H9 (cell line): ENCODE measurements at regions not wholly inside any gene's neighbourhood (a gene's known extent, or its start where the extent isn't known, plus 50 kb on each side); places are given as distances from the start of the nearest gene placed in this dataset.

Experiments
- DNase-seq: peaks from one replicate; pipeline ENCODE4 v3.0.0-alpha.2; 2017
- H2AFZ ChIP-seq: one replicate; pipeline ENCODE4 v1.6.1; 2013; ENCODE audit warnings: mild to moderate bottlenecking, low read length, control low read depth, moderate library complexity
- H2AK5ac ChIP-seq: 2 replicates; pipeline ENCODE4 v1.6.1; 2013; ENCODE audit warnings: low read length, control low read depth, mixed read lengths; ENCODE audit not compliant: insufficient read length
- H2BK120ac ChIP-seq: one replicate; pipeline ENCODE4 v1.6.1; 2013; ENCODE audit warnings: low read depth, mild to moderate bottlenecking, low read length, control low read depth, inconsistent platforms; ENCODE audit not compliant: poor library complexity, severe bottlenecking
- H2BK12ac ChIP-seq: 2 replicates; pipeline ENCODE4 v1.6.1; 2013; ENCODE audit warnings: low read length, control low read depth, mixed read lengths, low read depth; ENCODE audit not compliant: insufficient read length
- H2BK15ac ChIP-seq: 2 replicates; pipeline ENCODE4 v1.6.1; 2013; ENCODE audit warnings: low read depth, low read length, control low read depth
- H2BK20ac ChIP-seq: one replicate; pipeline ENCODE4 v1.6.1; 2013; ENCODE audit warnings: low read depth, mild to moderate bottlenecking, low read length, control low read depth, inconsistent platforms; ENCODE audit not compliant: poor library complexity, severe bottlenecking
- H2BK5ac ChIP-seq: 2 replicates; pipeline ENCODE4 v1.6.1; 2013; ENCODE audit warnings: low read length, control low read depth, mixed read lengths; ENCODE audit not compliant: insufficient read length
- H3K14ac ChIP-seq: 2 replicates; pipeline ENCODE4 v1.6.1; 2013; ENCODE audit warnings: low read length, control low read depth; ENCODE audit not compliant: insufficient read depth
- H3K18ac ChIP-seq: 2 replicates; pipeline ENCODE4 v1.6.1; 2013; ENCODE audit warnings: low read depth, mild to moderate bottlenecking, mixed read lengths, low read length, control low read depth; ENCODE audit not compliant: insufficient read length
- H3K23ac ChIP-seq: 2 replicates; pipeline ENCODE4 v1.6.1; 2013; ENCODE audit warnings: low read length, control low read depth, mixed read lengths, low read depth; ENCODE audit not compliant: insufficient read length
- H3K23me2 ChIP-seq: 2 replicates; pipeline ENCODE4 v1.6.1; 2013; ENCODE audit warnings: low read depth, mild to moderate bottlenecking, mixed read lengths, low read length, control low read depth; ENCODE audit not compliant: insufficient read length, poor library complexity, severe bottlenecking
- H3K27ac ChIP-seq: 2 replicates; pipeline ENCODE4 v1.5.1; 2013; ENCODE audit warnings: low read length, control low read depth, mixed read lengths, low read depth; ENCODE audit not compliant: insufficient read length
- H3K27me3 ChIP-seq: 2 replicates; pipeline ENCODE4 v1.6.1; 2013; ENCODE audit warnings: low read length, control low read depth, inconsistent platforms; ENCODE audit not compliant: insufficient read depth
- H3K4ac ChIP-seq: 2 replicates; pipeline ENCODE4 v1.6.1; 2013; ENCODE audit warnings: low read depth, mild to moderate bottlenecking, control low read depth, inconsistent platforms, low read length, moderate library complexity
- H3K4me1 ChIP-seq: 2 replicates; pipeline ENCODE4 v1.6.1; 2013; ENCODE audit warnings: low read length, control low read depth, inconsistent platforms; ENCODE audit not compliant: insufficient read depth
- H3K4me2 ChIP-seq: 2 replicates; pipeline ENCODE4 v1.6.1; 2013; ENCODE audit warnings: low read length, control low read depth, mixed read lengths; ENCODE audit not compliant: insufficient read length, insufficient read depth
- H3K56ac ChIP-seq: 2 replicates; pipeline ENCODE4 v1.6.1; 2013; ENCODE audit warnings: low read depth, mild to moderate bottlenecking, mixed read lengths, low read length, control low read depth; ENCODE audit not compliant: insufficient read length
- H3K79me1 ChIP-seq: 2 replicates; pipeline ENCODE4 v1.6.1; 2013; ENCODE audit warnings: low read depth, mild to moderate bottlenecking, moderate library complexity, low read length, control low read depth, inconsistent platforms; ENCODE audit not compliant: insufficient read depth, poor library complexity, severe bottlenecking
- H3K79me2 ChIP-seq: 2 replicates; pipeline ENCODE4 v1.6.1; 2013; ENCODE audit warnings: low read length, control low read depth, inconsistent platforms; ENCODE audit not compliant: insufficient read depth
- H3K9ac ChIP-seq: 2 replicates; pipeline ENCODE4 v1.6.1; 2013; ENCODE audit warnings: low read length, control low read depth, mixed read lengths; ENCODE audit not compliant: insufficient read length; ENCODE audit errors: extremely low read depth
- H3K9me3 ChIP-seq: one replicate; pipeline ENCODE4 v1.6.1; 2013; ENCODE audit warnings: low read depth, low read length, inconsistent platforms; ENCODE audit not compliant: control insufficient read depth
- H3T11ph ChIP-seq: one replicate; pipeline ENCODE4 v1.6.1; 2013; ENCODE audit warnings: mild to moderate bottlenecking, low read length, control low read depth, inconsistent platforms
- H4K20me1 ChIP-seq: one replicate; pipeline ENCODE4 v1.6.1; 2013; ENCODE audit not compliant: control insufficient read depth, insufficient read length, insufficient read depth
- H4K5ac ChIP-seq: 2 replicates; pipeline ENCODE4 v1.6.1; 2013; ENCODE audit warnings: low read depth, mild to moderate bottlenecking, mixed read lengths, low read length, control low read depth; ENCODE audit not compliant: insufficient read length
- H4K8ac ChIP-seq: replicated peaks from 2 replicates; pipeline ENCODE4 v1.6.1; 2013; ENCODE audit warnings: low read length, control low read depth, mixed read lengths, low read depth; ENCODE audit not compliant: insufficient read length
- H4K91ac ChIP-seq: 2 replicates; pipeline ENCODE4 v1.6.1; 2013; ENCODE audit warnings: low read depth, mild to moderate bottlenecking, moderate library complexity, mixed read lengths, low read length, control low read depth; ENCODE audit not compliant: insufficient read length
- H3K27ac Mint-ChIP-seq, 3 experiments: 2 replicates in 2 of 3; 3 replicates in 1 of 3; pipeline ENCODE4 v1.8.0; 2020 to 2021; ENCODE audit warnings: mixed read lengths in 3 of 3, mild to moderate bottlenecking in 1 of 3, moderate library complexity in 1 of 3
- H3K27me3 Mint-ChIP-seq: 2 replicates; pipeline ENCODE4 v1.8.0; 2021; ENCODE audit warnings: low read depth, mild to moderate bottlenecking, moderate library complexity, mixed read lengths
- H3K36me3 Mint-ChIP-seq, 3 experiments: 2 replicates in 2 of 3; 3 replicates in 1 of 3; pipeline ENCODE4 v1.8.0; 2020 to 2021; ENCODE audit warnings: low read depth in 3 of 3, mixed read lengths in 3 of 3; ENCODE audit not compliant: insufficient read depth in 1 of 3
- H3K4me1 Mint-ChIP-seq, 2 experiments: 2 replicates each; pipeline ENCODE4 v1.8.0; 2020; ENCODE audit warnings: mixed read lengths in 2 of 2
- H3K4me3 Mint-ChIP-seq, 2 experiments: 2 replicates in 1 of 2; 3 replicates in 1 of 2; pipeline ENCODE4 v1.8.0; 2020 to 2021; ENCODE audit warnings: mild to moderate bottlenecking in 2 of 2, mixed read lengths in 2 of 2, moderate library complexity in 1 of 2
- H3K9me3 Mint-ChIP-seq, 2 experiments: 2 replicates in 1 of 2; 3 replicates in 1 of 2; pipeline ENCODE4 v1.8.0; 2020; ENCODE audit warnings: mild to moderate bottlenecking in 2 of 2, mixed read lengths in 2 of 2, moderate library complexity in 1 of 2
- CTCF ChIP-seq: fragments of 200-600 bp; sonication (generic); conservative IDR thresholded peaks from 3 replicates; pipeline ENCODE4 v1.8.0; 2021; ENCODE audit warnings: antibody characterized with exemption, mild to moderate bottlenecking
- WGBS: extraction: QIAGEN DNeasy Blood & Tissue Kit; methylation state at CpG from one replicate; pipeline ENCODE4 v1.1.7; 2013; ENCODE audit warnings: missing lambda C conversion rate, low lambda C conversion rate, mixed read lengths; ENCODE audit not compliant: insufficient read length; ENCODE audit errors: extremely low coverage; 5-methylcytosine and 5-hydroxymethylcytosine counted together

DNA sequence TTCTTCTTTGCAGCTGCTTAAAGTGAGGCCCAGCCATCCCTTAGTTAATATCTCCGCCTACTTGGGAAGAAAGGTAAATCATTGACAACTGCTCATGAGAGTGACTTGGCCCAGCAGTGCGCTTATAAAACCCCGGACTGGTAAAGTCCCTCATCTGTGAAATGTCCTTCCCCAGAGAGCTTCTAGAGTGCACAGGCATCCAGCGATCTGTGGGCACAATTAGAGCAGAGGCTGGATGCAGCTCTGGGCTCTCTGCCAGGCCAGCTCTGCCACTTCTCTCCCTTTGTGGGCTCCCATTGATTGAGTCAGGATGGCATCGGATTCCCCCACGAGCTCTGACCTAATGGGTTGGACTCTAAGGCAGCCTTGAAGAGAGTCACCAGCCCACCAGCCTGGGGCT is 219.0 kb upstream of the LINGO1 start:
- Histone ChIP-seq H4K20me1 (no peaks in the 10 kb centered on the region), H2BK5ac (no peak overlapping the region), H4K91ac (no peak overlapping the region), H2BK20ac (no peak overlapping the region), H2BK120ac (no peak overlapping the region), H3K4me2 (no peak overlapping the region), H3T11ph (no peak overlapping the region), H3K9me3 (no peaks in the 10 kb centered on the region), H3K4ac (no peak overlapping the region), H3K79me1 (no peaks in the 10 kb centered on the region), H3K27me3 (no peaks in the 10 kb centered on the region), H3K23ac (no peak overlapping the region), H4K8ac (no peak overlapping the region), H3K9ac (no peak overlapping the region), H2AFZ (no peak overlapping the region), H2BK12ac (no peak overlapping the region), H3K14ac (no peak overlapping the region), H3K79me2 (no peaks in the 10 kb centered on the region), H2BK15ac (no peak overlapping the region), H3K56ac (no peak overlapping the region), H3K4me1 (no peaks in the 10 kb centered on the region), H4K5ac (no peak overlapping the region), H2AK5ac (no peak overlapping the region), H3K27ac (no peak overlapping the region), H3K18ac (no peak overlapping the region), H3K23me2 (no peaks in the 10 kb centered on the region)
- peaks cover 7 to 11% of the 10 kb centered on the region in 2 experiments; a peak in 4 of 5 replicates for H3K9me3 Mint-ChIP-seq
- peaks cover 19% of the 10 kb centered on the region for H3K27me3 Mint-ChIP-seq
- H3K36me3 Mint-ChIP-seq, result peaks cover 0 to 6% (median 2%) of the 10 kb centered on the region in 3 experiments; a peak in 4 of 7 replicates
- H3K4me1 Mint-ChIP-seq, result peaks cover 6 to 9% of the 10 kb centered on the region in 2 experiments
- no CpG with 5 or more reads among the region's 6 CpGs for WGBS
- no peak overlapping the region for H3K27ac Mint-ChIP-seq
- no peak overlapping the region for H3K4me3 Mint-ChIP-seq
- DNase-seq, result peak; percentile 19
- TF ChIP-seq CTCF, result no peak
